ENCODE measurements at regions not wholly inside any gene's neighbourhood (a gene's known extent, or its start where the extent isn't known, plus 50 kb on each side); places are given as distances from the start of the nearest gene placed in this dataset.

- no peaks in the 10 kb centered on the region for H4K20me1 ChIP-seq (ENCODE audit: insufficient read depth, low read length)
- H3K4me3 ChIP-seq (ENCODE audit: low read length) = no peak overlapping the region
- no peaks in the 10 kb centered on the region for H3F3A ChIP-seq (ENCODE audit: insufficient read depth, low read length)
- H2AFZ ChIP-seq (ENCODE audit: low read length) = no peak overlapping the region
- no peaks in the 10 kb centered on the region for H3K9me3 ChIP-seq (replicated peaks; ENCODE audit: insufficient read depth, low read length)
- no peak overlapping the region for H3K4me2 ChIP-seq (ENCODE audit: low read depth, low read length)
- H3K79me2 ChIP-seq (ENCODE audit: low read length) = no peaks in the 10 kb centered on the region
- no peaks in the 10 kb centered on the region for H3K27me3 ChIP-seq (replicated peaks; ENCODE audit: insufficient read depth, low read length)
- DNase-seq = no peak
- no peak overlapping the region for H3K9ac ChIP-seq (ENCODE audit: low read length)
- H3K9me2 ChIP-seq (replicated peaks; ENCODE audit: insufficient read depth, low read length) = no peaks in the 10 kb centered on the region
- H3K27ac ChIP-seq (ENCODE audit: low read length) = no peak overlapping the region
- no peaks in the 10 kb centered on the region for H3K36me3 ChIP-seq (replicated peaks; ENCODE audit: insufficient read depth, low read length)
- no peaks in the 10 kb centered on the region for H3K4me1 ChIP-seq (ENCODE audit: low read length)
- TF ChIP-seq EZH2phosphoT487 (IDR thresholded peaks at IDR 0.05; ENCODE audit: low read length) = no peak
- TF ChIP-seq EZH2 (optimal IDR thresholded peaks at IDR 0.05; ENCODE audit: low read depth, low read length) = no peak
- TF ChIP-seq CTCF (IDR thresholded peaks at IDR 0.05; ENCODE audit: low read length) = no peak
Observed at GRCh38 chr4:125112536-125112935, 202.2 kb upstream of the FAT4 start.

- no peak overlapping the region for H2AFZ ChIP-seq (ENCODE audit: low read length)
- H3K27me3 ChIP-seq (replicated peaks; ENCODE audit: insufficient read depth, low read length) = no peaks in the 10 kb centered on the region
- no peak overlapping the region for H3K4me2 ChIP-seq (ENCODE audit: low read depth, low read length)
- no peaks in the 10 kb centered on the region for H3K9me3 ChIP-seq (replicated peaks; ENCODE audit: insufficient read depth, low read length)
- no peaks in the 10 kb centered on the region for H3K36me3 ChIP-seq (replicated peaks; ENCODE audit: insufficient read depth, low read length)
- no peak overlapping the region for H3K9ac ChIP-seq (ENCODE audit: low read length)
- no peak for DNase-seq
- H3F3A ChIP-seq (ENCODE audit: insufficient read depth, low read length) = no peaks in the 10 kb centered on the region
- no peaks in the 10 kb centered on the region for H4K20me1 ChIP-seq (ENCODE audit: insufficient read depth, low read length)
- H3K79me2 ChIP-seq (ENCODE audit: low read length) = no peaks in the 10 kb centered on the region
- no peak overlapping the region for H3K4me3 ChIP-seq (ENCODE audit: low read length)
- no peak for TF ChIP-seq EZH2 (optimal IDR thresholded peaks at IDR 0.05; ENCODE audit: low read depth, low read length)
- TF ChIP-seq EZH2phosphoT487 (IDR thresholded peaks at IDR 0.05; ENCODE audit: low read length) = no peak
- no peak for TF ChIP-seq CTCF (IDR thresholded peaks at IDR 0.05; ENCODE audit: low read length)
- H3K27ac ChIP-seq (ENCODE audit: low read length) = no peak overlapping the region
- no peaks in the 10 kb centered on the region for H3K4me1 ChIP-seq (ENCODE audit: low read length)
- no peaks in the 10 kb centered on the region for H3K9me2 ChIP-seq (replicated peaks; ENCODE audit: insufficient read depth, low read length)
Observed at GRCh38 chr4:125111323-125111722, 203.4 kb upstream of the FAT4 start.

- Histone ChIP-seq H3K4me1 (ENCODE audit: low read length) (no peaks in the 10 kb centered on the region), H3K9me2 (replicated peaks; ENCODE audit: insufficient read depth, low read length) (no peaks in the 10 kb centered on the region), H3K4me2 (ENCODE audit: low read depth, low read length) (no peak overlapping the region), H3K9me3 (replicated peaks; ENCODE audit: insufficient read depth, low read length) (no peaks in the 10 kb centered on the region), H3K27ac (ENCODE audit: low read length) (no peak overlapping the region), H3K36me3 (replicated peaks; ENCODE audit: insufficient read depth, low read length) (no peaks in the 10 kb centered on the region), H3K27me3 (replicated peaks; ENCODE audit: insufficient read depth, low read length) (no peaks in the 10 kb centered on the region), H3K79me2 (ENCODE audit: low read length) (no peaks in the 10 kb centered on the region), H3F3A (ENCODE audit: insufficient read depth, low read length) (no peaks in the 10 kb centered on the region), H2AFZ (ENCODE audit: low read length) (no peak overlapping the region), H3K9ac (ENCODE audit: low read length) (no peak overlapping the region), H3K4me3 (ENCODE audit: low read length) (no peak overlapping the region), H4K20me1 (ENCODE audit: insufficient read depth, low read length) (no peaks in the 10 kb centered on the region)
- TF ChIP-seq EZH2phosphoT487 (IDR thresholded peaks at IDR 0.05; ENCODE audit: low read length) = no peak
- no peak for TF ChIP-seq CTCF (IDR thresholded peaks at IDR 0.05; ENCODE audit: low read length)
- no peak for DNase-seq
Observed at GRCh38 chr4:125105561-125105960, 209.2 kb upstream of the FAT4 start.
